ENCODE measurements at regions not wholly inside any gene's neighbourhood (a gene's known extent, or its start where the extent isn't known, plus 50 kb on each side); places are given as distances from the start of the nearest gene placed in this dataset.

GRCh38 chr7:35333265-35333664 lies 79.4 kb upstream of the TBX20 start:
- no peak for TF ChIP-seq CTCF (IDR thresholded peaks at IDR 0.05)
- H3K27me3 Mint-ChIP-seq (ENCODE audit: insufficient read depth) = no peaks in the 10 kb centered on the region
- H3K4me3 Mint-ChIP-seq = no peak overlapping the region
- H3K9me3 Mint-ChIP-seq = peaks cover 20% of the 10 kb centered on the region
- no peak for DNase-seq
- H3K36me3 Mint-ChIP-seq (ENCODE audit: low read depth) = no peaks in the 10 kb centered on the region
- no peak overlapping the region for H3K27ac Mint-ChIP-seq
- H3K4me1 Mint-ChIP-seq (ENCODE audit: low read depth) = no peaks in the 10 kb centered on the region

- H3K27ac Mint-ChIP-seq = no peak overlapping the region
- no peaks in the 10 kb centered on the region for H3K4me1 Mint-ChIP-seq (ENCODE audit: low read depth)
- no peak for DNase-seq
- no peaks in the 10 kb centered on the region for H3K27me3 Mint-ChIP-seq (ENCODE audit: insufficient read depth)
- no peaks in the 10 kb centered on the region for H3K36me3 Mint-ChIP-seq (ENCODE audit: low read depth)
- no peak for TF ChIP-seq CTCF (IDR thresholded peaks at IDR 0.05)
- H3K9me3 Mint-ChIP-seq = peaks cover 19% of the 10 kb centered on the region
- no peak overlapping the region for H3K4me3 Mint-ChIP-seq
Measured at GRCh38 chr7:35331730-35332678, 78.1 kb upstream of the TBX20 start.

- TF ChIP-seq CTCF (IDR thresholded peaks at IDR 0.05) = no peak
- Mint-ChIP-seq H3K4me1 (ENCODE audit: low read depth) (no peaks in the 10 kb centered on the region), H3K27ac (no peak overlapping the region), H3K4me3 (no peak overlapping the region), H3K27me3 (ENCODE audit: insufficient read depth) (no peaks in the 10 kb centered on the region), H3K9me3 (peaks cover 29% of the 10 kb centered on the region), H3K36me3 (ENCODE audit: low read depth) (no peaks in the 10 kb centered on the region)
- DNase-seq = no peak
Measured at GRCh38 chr7:35329026-35329425, 75.1 kb upstream of the TBX20 start.

GRCh38 chr7:35319606-35320005 lies 65.7 kb upstream of the TBX20 start:
- H3K27me3 Mint-ChIP-seq (ENCODE audit: insufficient read depth) = no peaks in the 10 kb centered on the region
- no peak overlapping the region for H3K4me3 Mint-ChIP-seq
- H3K9me3 Mint-ChIP-seq = peaks cover 31% of the 10 kb centered on the region
- H3K36me3 Mint-ChIP-seq (ENCODE audit: low read depth) = no peaks in the 10 kb centered on the region
- H3K4me1 Mint-ChIP-seq (ENCODE audit: low read depth) = no peaks in the 10 kb centered on the region
- no peak overlapping the region for H3K27ac Mint-ChIP-seq
- no peak for DNase-seq
- TF ChIP-seq CTCF (IDR thresholded peaks at IDR 0.05) = no peak

GRCh38 chr7:35316549-35316948 lies 62.6 kb upstream of the TBX20 start:
- Mint-ChIP-seq H3K4me3 (no peak overlapping the region), H3K36me3 (ENCODE audit: low read depth) (no peaks in the 10 kb centered on the region), H3K27me3 (ENCODE audit: insufficient read depth) (peaks cover 2% of the 10 kb centered on the region; the same call in 1 of the 2 replicates), H3K27ac (no peak overlapping the region), H3K9me3 (peaks cover 11% of the 10 kb centered on the region), H3K4me1 (ENCODE audit: low read depth) (no peaks in the 10 kb centered on the region)
- no peak for DNase-seq
- no peak for TF ChIP-seq CTCF (IDR thresholded peaks at IDR 0.05)

All from HFFc6 (cell line).